ENCODE measurements at regions not wholly inside any gene's neighbourhood (a gene's known extent, or its start where the extent isn't known, plus 50 kb on each side); places are given as distances from the start of the nearest gene placed in this dataset.

GRCh38 chr7:115352375-115352774 is 430.5 kb downstream of the MDFIC start:
- no peak for TF ChIP-seq CTCF (IDR thresholded peaks at IDR 0.05)
- no peak for TF ChIP-seq EZH2 (IDR thresholded peaks at IDR 0.05; ENCODE audit: borderline replicate concordance, insufficient read depth, low read depth, low read length, poor library complexity, severe bottlenecking)
